ENCODE measurements at regions not wholly inside any gene's neighbourhood (a gene's known extent, or its start where the extent isn't known, plus 50 kb on each side); places are given as distances from the start of the nearest gene placed in this dataset.

- no peak for TF ChIP-seq SRSF4 (IDR thresholded peaks at IDR 0.05; ENCODE audit: low read depth, low read length, poor library complexity, severe bottlenecking)
- TF ChIP-seq ZNF414 (CRISPR knock-in tag; IDR thresholded peaks at IDR 0.05), result no peak
- no peak for TF ChIP-seq ZNF362 (CRISPR knock-in tag; IDR thresholded peaks at IDR 0.05; ENCODE audit: borderline replicate concordance)
- TF ChIP-seq CC2D1A (CRISPR knock-in tag; IDR thresholded peaks at IDR 0.05), result no peak
- no peak for TF ChIP-seq DNMT1 (CRISPR knock-in tag; IDR thresholded peaks at IDR 0.05)
- no peak for TF ChIP-seq MAZ (IDR thresholded peaks at IDR 0.05; ENCODE audit: borderline replicate concordance, low read depth, low read length)
- no peak for TF ChIP-seq MAZ (CRISPR knock-in tag; IDR thresholded peaks at IDR 0.05; ENCODE audit: low read depth)
- TF ChIP-seq RORA (CRISPR knock-in tag; IDR thresholded peaks at IDR 0.05), result no peak
- TF ChIP-seq KDM5A (IDR thresholded peaks at IDR 0.05; ENCODE audit: borderline replicate concordance, low read length), result no peak
- no peak for TF ChIP-seq BORCS8-MEF2B (CRISPR knock-in tag; IDR thresholded peaks at IDR 0.05)
- no peak for TF ChIP-seq ZHX1 (CRISPR knock-in tag; IDR thresholded peaks at IDR 0.05; ENCODE audit: low read depth)
- no peak for TF ChIP-seq FOXK1 (CRISPR knock-in tag; IDR thresholded peaks at IDR 0.05; ENCODE audit: borderline replicate concordance, low read depth)
Observed at GRCh38 chr4:3710451-3711182, 55.6 kb upstream of the ADRA2C start (continued).
